T follicular helper cell (primary cell): ENCODE measurements at regions not wholly inside any gene's neighbourhood (a gene's known extent, or its start where the extent isn't known, plus 50 kb on each side); places are given as distances from the start of the nearest gene placed in this dataset.

Experiments
- DNase-seq: peaks from one replicate; pipeline ENCODE4 v3.0.0-alpha.2; 2020; ENCODE audit warnings: low read depth

DNA sequence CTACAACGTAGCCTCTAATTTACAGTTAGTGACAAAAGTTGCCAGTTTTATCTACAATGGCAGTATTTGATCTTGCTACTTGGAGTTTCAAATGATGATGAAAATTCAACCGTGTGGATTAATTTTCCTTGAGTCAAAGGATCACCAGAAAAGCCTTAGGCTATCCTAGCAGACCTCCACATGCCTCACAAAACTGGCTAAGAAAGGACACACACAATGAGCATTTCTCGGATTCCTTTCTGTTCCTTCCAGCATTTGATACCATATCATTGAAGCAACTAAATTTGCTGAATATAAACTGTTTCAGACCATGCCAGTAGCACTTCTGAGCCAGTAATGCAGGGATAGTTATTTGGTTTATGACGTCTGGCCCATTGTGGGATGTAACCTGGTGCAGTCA is 587.4 kb upstream of the MDFIC2 start:
- no peak for DNase-seq

GRCh38 chr3:70890020-70890394 is 577.6 kb upstream of the MDFIC2 start:
- no peak for DNase-seq

DNA sequence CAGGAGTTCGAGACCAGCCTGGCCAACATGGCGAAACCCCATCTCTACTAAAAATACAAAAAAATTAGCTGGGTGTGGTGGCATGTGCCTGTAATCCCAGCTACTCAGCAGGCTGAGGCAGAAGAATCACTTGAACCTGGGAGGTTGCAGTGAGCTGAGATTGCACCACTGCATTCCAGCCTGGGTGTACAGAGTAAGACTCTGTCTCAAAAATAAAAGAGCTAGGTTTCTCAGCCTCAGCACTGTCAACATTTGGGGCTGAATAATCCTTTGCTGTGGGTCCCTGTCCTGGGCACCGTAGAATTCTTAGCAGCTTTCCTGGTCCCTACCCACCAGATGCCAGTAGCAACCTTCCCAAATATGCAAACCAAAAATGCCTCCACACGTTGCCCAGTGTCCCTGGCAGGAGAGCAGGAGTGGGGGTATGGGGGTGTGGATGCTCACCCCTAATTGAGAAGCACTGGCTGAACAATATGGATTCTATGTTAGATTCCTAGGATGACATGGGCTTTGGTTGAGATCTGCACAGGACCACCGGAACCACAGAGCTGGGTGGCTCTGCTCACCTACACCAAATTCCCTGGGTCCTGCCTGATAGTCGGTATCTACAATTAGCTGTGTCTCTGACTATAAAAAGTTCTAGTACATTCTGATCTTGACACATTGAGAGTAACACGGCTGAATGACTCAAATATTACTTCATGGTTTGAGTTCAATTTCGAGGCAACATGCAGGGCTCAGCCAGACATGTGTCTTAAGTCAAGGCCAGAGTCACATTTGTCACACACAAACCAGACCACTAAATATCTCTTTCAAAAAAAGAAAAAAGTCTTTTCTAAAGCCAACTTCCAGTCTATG is 577.0 kb upstream of the MDFIC2 start:
- no peak for DNase-seq

DNA sequence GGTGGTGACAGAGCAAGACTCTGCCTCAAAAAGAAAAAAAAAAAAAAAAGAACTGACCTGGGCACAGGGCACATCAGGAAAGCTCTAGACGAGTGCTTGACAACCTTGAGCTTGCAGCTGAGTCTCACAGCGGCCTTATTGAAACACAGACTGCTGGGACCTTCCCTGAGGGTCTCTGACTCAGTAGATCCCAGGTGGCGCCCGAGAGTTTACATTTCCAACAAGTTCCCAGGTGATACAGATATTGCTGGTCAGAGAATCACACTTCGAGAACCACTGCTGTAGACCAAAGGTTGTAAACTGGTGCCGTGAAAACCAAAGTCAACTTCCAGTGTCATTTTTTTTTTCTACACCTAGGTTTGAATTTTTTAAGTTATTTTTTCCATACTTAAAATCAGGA is 573.2 kb upstream of the MDFIC2 start:
- no peak for DNase-seq

GRCh38 chr3:70882104-70882503 is 569.7 kb upstream of the MDFIC2 start:
- no peak for DNase-seq

GRCh38 chr3:70880421-70880820 is 568.0 kb upstream of the MDFIC2 start:
- DNase-seq, result no peak

DNA sequence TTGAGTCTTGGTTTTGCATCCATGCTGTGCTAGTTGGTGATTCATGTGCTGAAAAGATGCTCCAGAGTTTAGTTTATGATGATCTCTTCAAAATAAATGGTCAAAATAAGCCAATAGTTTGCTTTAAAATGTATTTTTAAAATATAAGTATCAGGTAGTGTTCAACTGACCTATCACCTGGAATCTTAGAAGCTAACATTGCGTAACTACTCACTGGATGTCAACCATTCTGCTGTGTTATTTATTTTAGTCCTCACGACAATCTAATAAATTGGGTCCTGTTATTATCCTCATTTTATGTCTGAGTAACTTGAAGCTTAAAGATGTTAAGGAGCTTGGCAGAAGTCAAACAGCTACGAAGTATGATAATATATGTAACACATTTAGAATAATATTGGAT is 563.7 kb upstream of the MDFIC2 start:
- no peak for DNase-seq

GRCh38 chr3:70874196-70874595 is 561.8 kb upstream of the MDFIC2 start:
- DNase-seq, result no peak

GRCh38 chr3:70873686-70874085 is 561.2 kb upstream of the MDFIC2 start:
- DNase-seq, result no peak

GRCh38 chr3:70871909-70872656 is 559.6 kb upstream of the MDFIC2 start:
- DNase-seq, result no peak

DNA sequence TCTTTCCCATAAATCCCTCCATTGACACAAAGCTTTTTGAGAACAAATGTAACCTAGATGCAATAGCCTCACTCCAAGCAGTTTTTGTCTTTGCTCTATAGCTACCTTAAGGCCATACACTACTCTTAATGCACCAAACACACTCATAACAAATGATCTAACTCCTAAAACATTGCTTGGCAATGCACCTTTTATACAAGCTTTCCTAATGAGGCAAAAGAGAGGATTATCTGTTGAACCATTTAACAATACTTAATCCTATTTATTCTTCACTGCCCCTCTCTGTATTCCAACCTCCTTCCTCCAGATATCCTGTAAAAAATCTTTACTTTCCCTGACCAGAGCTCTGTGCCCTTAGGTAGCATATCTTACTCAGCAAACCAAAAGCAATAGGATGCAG is 558.1 kb upstream of the MDFIC2 start:
- DNase-seq, result no peak

DNA sequence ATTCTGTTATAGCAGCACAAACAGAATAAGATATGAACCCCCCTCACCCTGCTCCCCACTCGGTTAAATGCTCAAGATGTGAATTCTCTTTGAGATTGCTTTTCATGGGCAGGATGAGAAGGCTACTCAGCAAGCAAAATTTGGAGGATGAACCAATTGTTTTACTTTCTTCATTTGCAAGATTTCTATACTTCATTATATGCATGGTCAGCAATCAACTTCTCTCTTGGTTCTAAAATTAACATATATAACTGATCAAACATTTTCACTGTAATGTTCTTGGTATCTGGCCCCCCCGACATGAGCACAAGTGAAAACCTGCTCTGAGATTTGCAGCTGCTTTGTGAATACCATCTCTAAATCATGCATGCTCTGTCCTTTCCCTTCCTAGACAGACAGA is 556.1 kb upstream of the MDFIC2 start:
- DNase-seq, result no peak

- no peak for DNase-seq
Measured at GRCh38 chr3:70863049-70863448, 550.6 kb upstream of the MDFIC2 start.

- no peak for DNase-seq
Measured at GRCh38 chr3:70861855-70862254, 549.4 kb upstream of the MDFIC2 start.

DNA sequence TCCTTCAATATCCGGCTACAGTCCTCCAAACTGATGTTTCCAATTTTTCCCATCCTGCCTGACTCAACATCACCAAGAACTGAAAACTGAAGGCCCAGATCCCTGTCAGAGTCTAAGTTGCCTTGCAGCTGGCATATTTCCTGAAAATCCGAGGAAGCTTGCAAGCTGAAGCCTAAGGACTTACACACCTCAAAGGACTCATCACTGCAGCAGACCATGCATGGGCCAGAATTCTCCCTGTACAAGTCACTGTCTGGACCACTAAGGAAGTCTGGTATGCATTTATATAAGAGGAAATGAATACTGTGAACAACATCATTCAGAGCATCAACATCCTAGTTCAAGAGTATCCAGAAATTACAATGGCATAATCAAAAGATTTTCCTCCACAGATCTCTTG is 548.8 kb upstream of the MDFIC2 start:
- DNase-seq, result no peak

DNA sequence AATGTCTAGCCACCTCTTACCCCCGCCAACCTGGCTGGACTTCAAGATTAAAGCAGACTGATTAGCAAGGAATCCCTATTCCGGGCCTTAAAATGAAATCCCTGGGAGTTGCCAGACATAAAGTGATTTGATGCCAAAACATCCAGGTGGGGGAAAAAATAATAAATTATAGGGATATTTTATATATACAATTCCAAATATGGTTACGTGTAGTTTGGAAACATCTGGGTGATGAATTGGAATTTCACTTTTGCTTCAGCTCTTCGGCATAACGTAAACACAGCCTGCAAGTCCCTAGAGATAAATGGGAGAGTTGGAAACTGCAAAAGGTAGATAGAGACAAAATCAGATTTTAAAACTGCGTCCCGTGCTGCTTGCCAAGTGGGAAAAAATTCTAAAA is 545.5 kb upstream of the MDFIC2 start:
- no peak for DNase-seq

GRCh38 chr3:70856414-70857162 is 544.1 kb upstream of the MDFIC2 start:
- no peak for DNase-seq

- DNase-seq, result no peak
Measured at GRCh38 chr3:70855149-70855548, 542.7 kb upstream of the MDFIC2 start.

DNA sequence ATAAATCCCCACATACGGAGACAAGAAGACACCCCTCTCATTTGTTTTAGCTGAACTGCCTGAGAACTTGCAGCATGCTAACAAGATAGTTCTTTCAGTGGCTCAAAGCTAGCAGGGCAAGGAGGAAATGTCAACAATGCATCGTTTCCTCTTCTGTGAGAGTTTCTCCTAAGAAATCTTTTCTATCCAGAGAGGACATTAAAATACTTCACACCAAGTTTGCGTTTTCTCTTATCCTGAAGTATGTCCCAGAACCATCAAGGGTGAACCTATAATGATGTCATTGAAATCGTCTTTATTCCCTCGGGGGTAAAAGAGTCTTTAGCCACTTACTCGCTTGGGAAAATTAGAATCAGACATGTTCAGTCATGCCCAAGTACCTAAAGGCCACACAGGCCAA is 541.7 kb upstream of the MDFIC2 start:
- DNase-seq, result no peak

GRCh38 chr3:70853161-70853944 is 540.9 kb upstream of the MDFIC2 start:
- DNase-seq, result no peak

- DNase-seq, result no peak
Measured at GRCh38 chr3:70849911-70850699, 537.7 kb upstream of the MDFIC2 start.
